Body of pancreas (tissue), 4 donors: ENCODE measurements at regions not wholly inside any gene's neighbourhood (a gene's known extent, or its start where the extent isn't known, plus 50 kb on each side); places are given as distances from the start of the nearest gene placed in this dataset.

Source experiments
- CTCF ChIP-seq, 7 experiments: fragments of 450-650 bp in 4 of 7; fragments of 200-600 bp in 3 of 7; sonication (generic) in 3 of 7; IDR thresholded peaks; one replicate each; pipeline ENCODE4 v1.5.1; 2016 to 2019; ENCODE audit warnings: antibody characterized with exemption in 7 of 7
- POLR2A ChIP-seq, 3 donors: fragments of 450-650 bp; IDR thresholded peaks; one replicate each; pipeline ENCODE4 v1.6.1; 2016; ENCODE audit warnings: antibody characterized with exemption in 3 of 3, mild to moderate bottlenecking in 2 of 3

GRCh38 chr2:78009289-78009688 is 487.1 kb upstream of the LRRTM4 start:
- TF ChIP-seq CTCF (IDR thresholded peaks at IDR 0.05) (no peak), POLR2A (IDR thresholded peaks at IDR 0.05) (no peak)
